OCI-LY1 (cell line): ENCODE measurements at regions not wholly inside any gene's neighbourhood (a gene's known extent, or its start where the extent isn't known, plus 50 kb on each side); places are given as distances from the start of the nearest gene placed in this dataset.

Source experiments
- H2AFZ ChIP-seq: fragments of 200-600 bp; sonication (generic), shearing (Covaris generic); 2 replicates; pipeline ENCODE4 v1.6.0; 2014; ENCODE audit warnings: antibody characterized with exemption, mild to moderate bottlenecking, low read length
- H3F3A ChIP-seq: fragments of 200-600 bp; sonication (generic), shearing (Covaris generic); 2 replicates; pipeline ENCODE4 v1.6.0; 2014; ENCODE audit warnings: mild to moderate bottlenecking, antibody characterized with exemption, low read length, moderate library complexity; ENCODE audit not compliant: insufficient read depth
- H3K27ac ChIP-seq: fragments of 200-600 bp; sonication (generic); 2 replicates; pipeline ENCODE4 v1.5.1; 2014; ENCODE audit warnings: low read length, mixed run types, mild to moderate bottlenecking, low read depth; ENCODE audit not compliant: poor library complexity, severe bottlenecking
- H3K27me3 ChIP-seq: fragments of 200-600 bp; sonication (generic); 2 replicates; pipeline ENCODE4 v1.6.0; 2014; ENCODE audit warnings: antibody characterized with exemption, mild to moderate bottlenecking, low read length, moderate library complexity; ENCODE audit not compliant: insufficient read depth
- H3K36me3 ChIP-seq: fragments of 200-600 bp; sonication (generic); 2 replicates; pipeline ENCODE4 v1.6.1; 2014; ENCODE audit warnings: mild to moderate bottlenecking, antibody characterized with exemption, low read length, moderate library complexity, mixed read lengths; ENCODE audit not compliant: insufficient read depth
- H3K4me1 ChIP-seq: fragments of 200-600 bp; sonication (generic); 2 replicates; pipeline ENCODE4 v1.5.1; 2014; ENCODE audit warnings: mild to moderate bottlenecking, low read length, moderate library complexity; ENCODE audit not compliant: insufficient read depth, severe bottlenecking
- H3K4me2 ChIP-seq: fragments of 200-600 bp; sonication (generic), shearing (Covaris generic); 2 replicates; pipeline ENCODE4 v1.6.1; 2014; ENCODE audit warnings: low read length
- H3K4me3 ChIP-seq: fragments of 200-600 bp; sonication (generic); 2 replicates; pipeline ENCODE4 v1.5.1; 2014; ENCODE audit warnings: low read length, low read depth, mild to moderate bottlenecking, mixed read lengths; ENCODE audit not compliant: poor library complexity, severe bottlenecking
- H3K79me2 ChIP-seq: fragments of 200-600 bp; shearing (Covaris generic); 2 replicates; pipeline ENCODE4 v1.6.1; 2016; ENCODE audit warnings: mixed run types, low read length, mixed read lengths; ENCODE audit not compliant: insufficient read depth
- H3K9ac ChIP-seq: fragments of 200-600 bp; sonication (generic), shearing (Covaris generic); 2 replicates; pipeline ENCODE4 v1.6.1; 2014; ENCODE audit warnings: mild to moderate bottlenecking, low read length, mixed read lengths
- H3K9me2 ChIP-seq: fragments of 200-600 bp; sonication (generic), shearing (Covaris generic); 2 replicates; pipeline ENCODE4 v1.6.1; 2014; ENCODE audit warnings: low read depth, mild to moderate bottlenecking, low read length, mixed read lengths
- H3K9me3 ChIP-seq: fragments of 200-600 bp; shearing (Covaris generic); 2 replicates; pipeline ENCODE4 v1.6.1; 2014; ENCODE audit warnings: low read length, mixed read lengths
- H4K20me1 ChIP-seq: fragments of 200-600 bp; sonication (generic), shearing (Covaris generic); 2 replicates; pipeline ENCODE4 v1.6.0; 2016; ENCODE audit warnings: mild to moderate bottlenecking, low read length; ENCODE audit not compliant: insufficient read depth
- EZH2 ChIP-seq: fragments of 200-600 bp; sonication (generic), shearing (Covaris generic); IDR thresholded peaks from 2 replicates; pipeline ENCODE4 v1.8.0; 2017; ENCODE audit warnings: borderline replicate concordance, mixed run types, mild to moderate bottlenecking, antibody characterized with exemption, low read length, moderate library complexity, mixed read lengths
- TF ChIP-seq, protein P1 (sequence below): fragments of 200-600 bp; sonication (generic), shearing (Covaris generic); IDR thresholded peaks from 2 replicates; pipeline ENCODE4 v1.5.1; 2017; ENCODE audit warnings: mild to moderate bottlenecking, antibody characterized with exemption, low read length, moderate library complexity, mixed read lengths

DNA sequence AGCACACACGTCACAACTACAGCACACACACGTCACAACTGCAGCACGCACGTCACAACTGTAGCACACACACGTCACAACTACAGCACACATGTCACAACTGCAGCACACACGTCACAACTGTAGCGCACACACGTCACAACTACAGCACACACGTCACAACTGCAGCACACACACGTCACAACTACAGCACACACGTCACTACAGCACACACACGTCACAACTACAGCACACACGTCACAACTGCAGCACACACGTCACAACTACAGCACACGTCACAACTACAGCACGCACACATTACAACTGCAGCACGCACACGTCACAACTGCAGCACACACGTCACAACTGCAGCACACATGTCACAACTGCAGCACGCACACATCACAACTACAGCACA, 322.6 kb upstream of the AJAP1 start:
- H2AFZ ChIP-seq = no peak overlapping the region
- no peak overlapping the region for H3K9ac ChIP-seq
- no peaks in the 10 kb centered on the region for H3F3A ChIP-seq
- H3K27ac ChIP-seq = no peak overlapping the region
- H4K20me1 ChIP-seq = no peaks in the 10 kb centered on the region
- H3K36me3 ChIP-seq = no peaks in the 10 kb centered on the region
- no peak overlapping the region for H3K4me3 ChIP-seq
- no peaks in the 10 kb centered on the region; the same call in 1 of the 2 replicates for H3K27me3 ChIP-seq
- no peaks in the 10 kb centered on the region for H3K79me2 ChIP-seq
- no peaks in the 10 kb centered on the region for H3K4me1 ChIP-seq
- TF ChIP-seq, protein P1, sequence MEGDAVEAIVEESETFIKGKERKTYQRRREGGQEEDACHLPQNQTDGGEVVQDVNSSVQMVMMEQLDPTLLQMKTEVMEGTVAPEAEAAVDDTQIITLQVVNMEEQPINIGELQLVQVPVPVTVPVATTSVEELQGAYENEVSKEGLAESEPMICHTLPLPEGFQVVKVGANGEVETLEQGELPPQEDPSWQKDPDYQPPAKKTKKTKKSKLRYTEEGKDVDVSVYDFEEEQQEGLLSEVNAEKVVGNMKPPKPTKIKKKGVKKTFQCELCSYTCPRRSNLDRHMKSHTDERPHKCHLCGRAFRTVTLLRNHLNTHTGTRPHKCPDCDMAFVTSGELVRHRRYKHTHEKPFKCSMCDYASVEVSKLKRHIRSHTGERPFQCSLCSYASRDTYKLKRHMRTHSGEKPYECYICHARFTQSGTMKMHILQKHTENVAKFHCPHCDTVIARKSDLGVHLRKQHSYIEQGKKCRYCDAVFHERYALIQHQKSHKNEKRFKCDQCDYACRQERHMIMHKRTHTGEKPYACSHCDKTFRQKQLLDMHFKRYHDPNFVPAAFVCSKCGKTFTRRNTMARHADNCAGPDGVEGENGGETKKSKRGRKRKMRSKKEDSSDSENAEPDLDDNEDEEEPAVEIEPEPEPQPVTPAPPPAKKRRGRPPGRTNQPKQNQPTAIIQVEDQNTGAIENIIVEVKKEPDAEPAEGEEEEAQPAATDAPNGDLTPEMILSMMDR = no peak
- TF ChIP-seq EZH2 = no peak
- H3K4me2 ChIP-seq = no peak overlapping the region
- no peaks in the 10 kb centered on the region for H3K9me2 ChIP-seq
- H3K9me3 ChIP-seq = peaks cover 2% of the 10 kb centered on the region; the same call in 1 of the 2 replicates

DNA sequence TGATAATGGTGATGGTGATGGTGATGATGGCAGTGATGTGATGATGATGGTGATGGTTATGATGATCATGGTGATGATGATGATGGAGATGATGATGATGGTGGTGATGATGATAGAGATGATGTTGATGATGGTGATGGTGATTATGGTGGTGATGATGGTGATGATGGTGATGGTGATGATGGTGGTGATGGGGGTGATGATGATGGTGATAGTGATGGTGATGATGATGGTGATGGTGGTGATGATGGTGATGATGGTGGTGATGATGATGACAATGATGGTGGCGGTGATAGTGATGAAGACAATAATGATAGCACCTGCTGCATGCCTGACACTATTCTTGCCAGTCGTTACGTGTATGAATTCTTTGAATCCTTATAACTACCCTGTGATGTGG, 317.9 kb upstream of the AJAP1 start:
- H3K27me3 ChIP-seq = no peaks in the 10 kb centered on the region; the same call in 1 of the 2 replicates
- no peak overlapping the region for H3K4me2 ChIP-seq
- H3F3A ChIP-seq = no peaks in the 10 kb centered on the region
- H4K20me1 ChIP-seq = no peaks in the 10 kb centered on the region
- H3K9me3 ChIP-seq = peaks cover 2% of the 10 kb centered on the region; the same call in 1 of the 2 replicates
- H3K27ac ChIP-seq = no peak overlapping the region
- H3K4me3 ChIP-seq = no peak overlapping the region
- H2AFZ ChIP-seq = no peak overlapping the region
- TF ChIP-seq, protein P1 = no peak
- TF ChIP-seq EZH2 = no peak
- no peaks in the 10 kb centered on the region for H3K79me2 ChIP-seq
- H3K36me3 ChIP-seq = no peaks in the 10 kb centered on the region
- no peak overlapping the region for H3K9ac ChIP-seq
- H3K4me1 ChIP-seq = no peaks in the 10 kb centered on the region
- H3K9me2 ChIP-seq = no peaks in the 10 kb centered on the region

DNA sequence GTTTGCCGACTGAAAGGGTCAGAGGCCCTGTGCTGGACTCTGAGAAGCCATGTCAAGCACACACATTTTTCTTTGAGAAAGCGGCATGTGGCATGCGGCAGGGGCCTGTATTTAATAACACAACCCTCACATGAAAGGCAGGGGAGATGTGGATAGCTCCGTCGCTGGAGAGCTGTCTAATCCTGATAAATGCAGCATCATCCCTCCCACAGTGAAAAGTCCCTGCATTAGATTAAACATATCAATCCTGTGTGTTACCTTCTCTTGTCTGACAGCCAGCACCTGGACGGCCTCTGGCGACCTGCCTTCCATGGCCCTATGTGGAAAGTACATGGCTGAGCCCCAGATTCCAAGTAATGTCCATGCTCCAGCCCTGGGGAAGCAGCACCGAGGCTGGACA, 313.0 kb upstream of the AJAP1 start:
- H3K4me1 ChIP-seq = peaks cover 10% of the 10 kb centered on the region
- H3K27ac ChIP-seq = no peak overlapping the region
- no peak for TF ChIP-seq EZH2
- H2AFZ ChIP-seq = no peak overlapping the region
- H3K4me2 ChIP-seq = no peak overlapping the region
- H3K27me3 ChIP-seq = 0 out of 2 replicates have a peak, but pooled peaks cover 3% of the 10 kb centered on the region
- no peak overlapping the region for H3K9ac ChIP-seq
- H3K79me2 ChIP-seq = no peaks in the 10 kb centered on the region
- H4K20me1 ChIP-seq = no peaks in the 10 kb centered on the region
- no peaks in the 10 kb centered on the region for H3K9me2 ChIP-seq
- no peaks in the 10 kb centered on the region for H3K9me3 ChIP-seq
- H3F3A ChIP-seq = no peaks in the 10 kb centered on the region
- no peaks in the 10 kb centered on the region for H3K36me3 ChIP-seq
- H3K4me3 ChIP-seq = no peak overlapping the region

DNA sequence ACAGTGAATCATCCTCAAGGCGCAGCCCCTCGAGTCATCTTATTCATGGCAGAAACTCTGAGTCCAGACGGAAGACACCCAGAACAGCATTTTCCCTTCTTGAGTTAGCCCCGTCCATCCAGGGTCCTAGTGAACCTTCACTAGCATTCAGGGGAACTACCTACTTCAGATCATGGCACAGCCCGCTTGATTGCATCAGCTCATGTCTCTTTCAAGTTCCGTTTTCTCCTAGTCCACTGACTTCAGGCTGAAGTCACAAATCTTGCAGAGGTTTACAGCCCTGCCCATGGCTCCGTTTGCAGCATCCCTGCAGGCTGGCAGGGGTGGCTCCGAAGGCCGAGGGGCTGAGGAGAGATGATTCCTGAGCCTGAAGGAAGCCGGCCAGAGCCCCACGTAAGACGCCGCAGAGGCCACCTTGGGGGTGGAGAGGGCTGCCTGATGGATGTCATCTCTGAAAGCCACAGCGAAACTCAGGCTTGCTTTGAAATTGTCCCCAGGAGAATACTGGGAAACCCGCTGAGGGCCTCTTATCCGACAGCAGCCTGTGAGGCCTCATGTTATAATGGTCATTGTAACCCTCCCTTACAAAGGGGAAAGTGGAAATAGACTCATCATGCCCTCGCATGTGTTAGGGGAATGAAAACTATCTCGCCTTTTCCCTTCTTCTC, 310.2 kb upstream of the AJAP1 start:
- Histone ChIP-seq H3K9me2 (no peaks in the 10 kb centered on the region), H3K4me3 (no peak overlapping the region), H3K4me1 (peaks cover 10% of the 10 kb centered on the region), H3K4me2 (peak overlapping the region; percentile 20; the same call in 1 of the 2 replicates), H3K27me3 (peaks cover 3% of the 10 kb centered on the region; the same call in 1 of the 2 replicates), H3K79me2 (no peaks in the 10 kb centered on the region), H3F3A (no peaks in the 10 kb centered on the region), H3K36me3 (no peaks in the 10 kb centered on the region), H4K20me1 (no peaks in the 10 kb centered on the region), H3K9ac (no peak overlapping the region; the same call in 1 of the 2 replicates), H2AFZ (no peak overlapping the region), H3K9me3 (no peaks in the 10 kb centered on the region), H3K27ac (no peak overlapping the region)
- TF ChIP-seq, protein P1 = no peak
- no peak for TF ChIP-seq EZH2
